Esophagus muscularis mucosa (tissue), 3 donors: ENCODE measurements at regions not wholly inside any gene's neighbourhood (a gene's known extent, or its start where the extent isn't known, plus 50 kb on each side); places are given as distances from the start of the nearest gene placed in this dataset.

Source experiments
- POLR2AphosphoS5 ChIP-seq, 2 donors: sonication (generic); formaldehyde crosslinking; IDR thresholded peaks; one replicate each; pipeline ENCODE4 v1.6.1; 2017; ENCODE audit warnings: antibody characterized with exemption in 2 of 2
- TF ChIP-seq, protein P1 (sequence below), 3 experiments: fragments of 200-600 bp in 2 of 3; fragments of 450-650 bp in 1 of 3; sonication (generic) in 2 of 3; IDR thresholded peaks; one replicate each; pipeline ENCODE4 v1.5.1; 2017 to 2019; ENCODE audit warnings: antibody characterized with exemption in 3 of 3, mild to moderate bottlenecking in 2 of 3, moderate library complexity in 1 of 3

DNA sequence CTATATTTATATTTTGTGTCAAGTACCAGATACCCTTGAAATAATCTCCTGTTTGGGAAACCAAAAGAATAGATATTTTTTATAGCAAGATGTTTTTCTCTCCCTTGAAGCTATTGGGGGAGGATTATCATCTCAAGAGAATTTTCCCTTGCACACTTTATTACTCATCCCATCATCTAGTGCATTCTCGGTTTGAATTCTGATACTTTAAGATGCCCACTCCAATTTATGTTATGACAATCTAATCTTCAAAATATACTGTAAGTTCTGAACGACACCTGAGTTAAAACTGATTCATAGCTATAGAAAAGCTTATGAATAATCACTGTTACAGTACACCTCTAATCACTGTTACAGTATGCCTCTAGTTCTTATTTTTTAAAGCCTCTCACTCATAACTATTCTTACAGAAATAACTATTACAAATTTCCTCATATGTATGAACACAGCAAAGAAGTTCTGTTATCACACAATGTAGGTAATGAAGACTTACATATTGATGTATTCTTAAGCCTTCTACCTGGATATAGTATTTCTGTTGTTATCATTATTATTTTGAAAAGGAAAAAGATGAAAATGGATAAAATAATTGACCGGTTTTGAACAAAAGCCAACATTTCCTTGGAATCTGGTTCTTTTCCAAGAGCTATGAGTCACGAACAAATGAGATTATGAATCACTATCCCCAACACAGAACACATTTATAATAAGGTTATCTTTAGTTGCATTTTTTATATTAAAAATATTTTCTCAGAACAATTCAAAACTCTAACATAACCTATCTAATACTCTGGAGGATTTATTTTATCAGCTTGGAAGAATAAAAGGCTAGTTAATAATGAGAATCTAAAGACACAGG lies 72.3 kb upstream of the FAM13C start:
- TF ChIP-seq, protein P1, sequence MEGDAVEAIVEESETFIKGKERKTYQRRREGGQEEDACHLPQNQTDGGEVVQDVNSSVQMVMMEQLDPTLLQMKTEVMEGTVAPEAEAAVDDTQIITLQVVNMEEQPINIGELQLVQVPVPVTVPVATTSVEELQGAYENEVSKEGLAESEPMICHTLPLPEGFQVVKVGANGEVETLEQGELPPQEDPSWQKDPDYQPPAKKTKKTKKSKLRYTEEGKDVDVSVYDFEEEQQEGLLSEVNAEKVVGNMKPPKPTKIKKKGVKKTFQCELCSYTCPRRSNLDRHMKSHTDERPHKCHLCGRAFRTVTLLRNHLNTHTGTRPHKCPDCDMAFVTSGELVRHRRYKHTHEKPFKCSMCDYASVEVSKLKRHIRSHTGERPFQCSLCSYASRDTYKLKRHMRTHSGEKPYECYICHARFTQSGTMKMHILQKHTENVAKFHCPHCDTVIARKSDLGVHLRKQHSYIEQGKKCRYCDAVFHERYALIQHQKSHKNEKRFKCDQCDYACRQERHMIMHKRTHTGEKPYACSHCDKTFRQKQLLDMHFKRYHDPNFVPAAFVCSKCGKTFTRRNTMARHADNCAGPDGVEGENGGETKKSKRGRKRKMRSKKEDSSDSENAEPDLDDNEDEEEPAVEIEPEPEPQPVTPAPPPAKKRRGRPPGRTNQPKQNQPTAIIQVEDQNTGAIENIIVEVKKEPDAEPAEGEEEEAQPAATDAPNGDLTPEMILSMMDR (IDR thresholded peaks at IDR 0.05), result no peak
- TF ChIP-seq POLR2AphosphoS5 (IDR thresholded peaks at IDR 0.05), result no peak
